ENCODE measurements at regions not wholly inside any gene's neighbourhood (a gene's known extent, or its start where the extent isn't known, plus 50 kb on each side); places are given as distances from the start of the nearest gene placed in this dataset.

GRCh38 chr12:126773491-126773890 is 1493.5 kb upstream of the TMEM132C start:
- no peak for TF ChIP-seq EP300 (IDR thresholded peaks at IDR 0.05; ENCODE audit: borderline replicate concordance)
- no peak for TF ChIP-seq REST (IDR thresholded peaks at IDR 0.05; ENCODE audit: low read depth)
- TF ChIP-seq FOXM1 (IDR thresholded peaks at IDR 0.05; ENCODE audit: borderline replicate concordance, low read depth), result no peak
- TF ChIP-seq, protein P1, sequence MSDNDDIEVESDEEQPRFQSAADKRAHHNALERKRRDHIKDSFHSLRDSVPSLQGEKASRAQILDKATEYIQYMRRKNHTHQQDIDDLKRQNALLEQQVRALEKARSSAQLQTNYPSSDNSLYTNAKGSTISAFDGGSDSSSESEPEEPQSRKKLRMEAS (IDR thresholded peaks at IDR 0.05), result no peak
- no peak for TF ChIP-seq CREB1 (IDR thresholded peaks at IDR 0.05; ENCODE audit: low read depth)
- TF ChIP-seq USF1 (IDR thresholded peaks at IDR 0.05), result no peak
- TF ChIP-seq ZBTB7A (IDR thresholded peaks at IDR 0.05; ENCODE audit: low read depth), result no peak
- TF ChIP-seq YY1 (IDR thresholded peaks at IDR 0.05; ENCODE audit: low read depth), result no peak
- TF ChIP-seq TAF1 (IDR thresholded peaks at IDR 0.05; ENCODE audit: low read depth), result no peak
- no peak for TF ChIP-seq EGR1 (IDR thresholded peaks at IDR 0.05)

DNA sequence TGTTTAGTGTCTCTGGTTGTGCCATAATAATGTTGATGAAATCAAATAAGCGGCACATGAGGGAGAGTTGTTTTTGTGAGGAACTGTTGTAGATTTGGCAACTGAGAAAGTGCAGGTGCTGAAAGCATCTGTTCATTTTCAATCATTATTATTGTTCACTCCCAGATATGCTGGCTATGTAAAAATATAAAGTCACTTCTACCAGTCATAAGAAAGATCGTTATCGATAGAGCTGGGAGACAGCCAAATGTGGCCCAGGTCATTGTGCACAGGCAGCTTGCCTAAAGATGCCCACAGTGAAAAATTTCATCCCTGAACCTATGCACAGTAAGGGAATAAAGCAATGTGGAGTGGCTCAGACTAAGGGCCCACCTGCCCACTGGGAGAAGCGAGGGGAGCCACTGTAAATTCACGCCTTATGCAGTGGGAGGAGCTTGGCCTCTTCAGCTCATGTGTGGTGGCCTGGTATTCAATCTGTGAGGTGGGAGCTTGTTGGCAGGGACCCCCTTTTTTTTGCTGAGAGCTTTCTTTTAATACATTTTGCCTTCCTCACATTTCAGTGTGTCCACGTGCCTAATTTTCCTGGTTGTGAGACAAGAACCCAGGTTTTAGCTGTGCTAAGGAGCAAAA is 1490.8 kb upstream of the TMEM132C start:
- no peak for TF ChIP-seq NFIC (IDR thresholded peaks at IDR 0.05)

- TF ChIP-seq YY1 (IDR thresholded peaks at IDR 0.05; ENCODE audit: low read depth) (no peak), TAF1 (IDR thresholded peaks at IDR 0.05; ENCODE audit: low read depth) (no peak), EGR1 (IDR thresholded peaks at IDR 0.05) (no peak), NFIC (IDR thresholded peaks at IDR 0.05) (no peak), FOXM1 (IDR thresholded peaks at IDR 0.05; ENCODE audit: borderline replicate concordance, low read depth) (no peak), CREB1 (IDR thresholded peaks at IDR 0.05; ENCODE audit: low read depth) (no peak), EP300 (IDR thresholded peaks at IDR 0.05; ENCODE audit: borderline replicate concordance) (no peak), TCF12 (IDR thresholded peaks at IDR 0.05; ENCODE audit: low read depth) (no peak), ZBTB7A (IDR thresholded peaks at IDR 0.05; ENCODE audit: low read depth) (no peak), RAD21 (IDR thresholded peaks at IDR 0.05; ENCODE audit: low read depth) (no peak), USF1 (IDR thresholded peaks at IDR 0.05) (no peak), TEAD4 (IDR thresholded peaks at IDR 0.05) (no peak), CEBPB (IDR thresholded peaks at IDR 0.05) (no peak), REST (IDR thresholded peaks at IDR 0.05; ENCODE audit: low read depth) (no peak)
- TF ChIP-seq, protein P1 (IDR thresholded peaks at IDR 0.05), result no peak
Observed at GRCh38 chr12:126780343-126780742, 1486.6 kb upstream of the TMEM132C start.

GRCh38 chr12:126781593-126781992 is 1485.4 kb upstream of the TMEM132C start:
- TF ChIP-seq EGR1 (IDR thresholded peaks at IDR 0.05) (no peak), RAD21 (IDR thresholded peaks at IDR 0.05; ENCODE audit: low read depth) (no peak), USF1 (IDR thresholded peaks at IDR 0.05) (no peak), ZBTB7A (IDR thresholded peaks at IDR 0.05; ENCODE audit: low read depth) (no peak), EP300 (IDR thresholded peaks at IDR 0.05; ENCODE audit: borderline replicate concordance) (no peak), FOXM1 (IDR thresholded peaks at IDR 0.05; ENCODE audit: borderline replicate concordance, low read depth) (no peak), TAF1 (IDR thresholded peaks at IDR 0.05; ENCODE audit: low read depth) (no peak), TEAD4 (IDR thresholded peaks at IDR 0.05) (no peak), TCF12 (IDR thresholded peaks at IDR 0.05; ENCODE audit: low read depth) (no peak), YY1 (IDR thresholded peaks at IDR 0.05; ENCODE audit: low read depth) (no peak), CEBPB (IDR thresholded peaks at IDR 0.05) (no peak), REST (IDR thresholded peaks at IDR 0.05; ENCODE audit: low read depth) (no peak), NFIC (IDR thresholded peaks at IDR 0.05) (no peak), CREB1 (IDR thresholded peaks at IDR 0.05; ENCODE audit: low read depth) (no peak)
- TF ChIP-seq, protein P1 (IDR thresholded peaks at IDR 0.05), result no peak
